ENCODE measurements at regions not wholly inside any gene's neighbourhood (a gene's known extent, or its start where the extent isn't known, plus 50 kb on each side); places are given as distances from the start of the nearest gene placed in this dataset.
"Not testable (repeated sequence)": the region's sequence is repeated elsewhere in the genome, so short reads cannot be mapped to it uniquely, and the experiment has no call there.

GRCh38 chr18:49697049-49697448 is 116.3 kb downstream of the ACAA2 start:
- intact Hi-C loops (cut with micrococcal nuclease) = no loop called here

- intact Hi-C loops (cut with micrococcal nuclease) = no loop called here
Measured at GRCh38 chr18:49694402-49694801, 118.9 kb downstream of the ACAA2 start.

GRCh38 chr18:49693717-49694005 is 119.7 kb downstream of the ACAA2 start:
- intact Hi-C loops (cut with micrococcal nuclease) = no loop called here

GRCh38 chr18:49692906-49693716 is 120.2 kb downstream of the ACAA2 start:
- intact Hi-C loops (cut with micrococcal nuclease) = no loop called here

GRCh38 chr18:49691177-49691608 is 122.1 kb downstream of the ACAA2 start:
- intact Hi-C loops (cut with micrococcal nuclease) = no loop called here

GRCh38 chr18:49690312-49690711 is 123.0 kb downstream of the ACAA2 start:
- intact Hi-C loops (cut with micrococcal nuclease) = no loop called here

- intact Hi-C loops (cut with micrococcal nuclease) = no loop called here
Measured at GRCh38 chr18:49685231-49685942, 123.5 kb downstream of the LIPG start.

GRCh38 chr18:49682803-49683190 is 120.9 kb downstream of the LIPG start:
- intact Hi-C loops (cut with micrococcal nuclease) = not testable (repeated sequence)

- intact Hi-C loops (cut with micrococcal nuclease) = no loop called here
Measured at GRCh38 chr18:49682173-49682802, 120.4 kb downstream of the LIPG start.

GRCh38 chr18:49681387-49681786 is 119.5 kb downstream of the LIPG start:
- intact Hi-C loops (cut with micrococcal nuclease) = no loop called here

GRCh38 chr18:49678440-49678839 is 116.6 kb downstream of the LIPG start:
- intact Hi-C loops (cut with micrococcal nuclease) = no loop called here

- intact Hi-C loops (cut with micrococcal nuclease) = no loop called here
Measured at GRCh38 chr18:49677762-49678413, 116.0 kb downstream of the LIPG start.

GRCh38 chr18:49677081-49677480 is 115.2 kb downstream of the LIPG start:
- intact Hi-C loops (cut with micrococcal nuclease) = no loop called here

- intact Hi-C loops (cut with micrococcal nuclease) = no loop called here
Measured at GRCh38 chr18:49673281-49673680, 111.4 kb downstream of the LIPG start.

- intact Hi-C loops (cut with micrococcal nuclease) = no loop called here
Measured at GRCh38 chr18:49672853-49673252, 111.0 kb downstream of the LIPG start.

GRCh38 chr18:49669403-49669802 is 107.5 kb downstream of the LIPG start:
- intact Hi-C loops (cut with micrococcal nuclease) = no loop called here

- intact Hi-C loops (cut with micrococcal nuclease) = no loop called here
Measured at GRCh38 chr18:49668574-49669275, 106.9 kb downstream of the LIPG start.

- intact Hi-C loops (cut with micrococcal nuclease) = no loop called here
Measured at GRCh38 chr18:49667462-49667861, 105.6 kb downstream of the LIPG start.

GRCh38 chr18:49666045-49666775 is 104.4 kb downstream of the LIPG start:
- intact Hi-C loops (cut with micrococcal nuclease) = no loop called here
